Left lobe of liver (tissue), 2 donors: ENCODE measurements at regions not wholly inside any gene's neighbourhood (a gene's known extent, or its start where the extent isn't known, plus 50 kb on each side); places are given as distances from the start of the nearest gene placed in this dataset.
"Not testable (repeated sequence)": the region's sequence is repeated elsewhere in the genome, so short reads cannot be mapped to it uniquely, and the experiment has no call there.

Experiments
- ATAC-seq: fragments of 200-7000 bp; cut with Tn5 transposase; one replicate; pipeline ENCODE4 v1.9.1; 2020; ENCODE audit warnings: mild to moderate bottlenecking, moderate library complexity
- DNase-seq: peaks from one replicate; pipeline ENCODE4 v3.0.0-alpha.2; 2020; ENCODE audit warnings: low spot score
- donor health status: DM: no; HTN: no; CAD: no; lungs with moderate emphysema.
- donor health status: DM: no; HTN: yes; CAD: no.

DNA sequence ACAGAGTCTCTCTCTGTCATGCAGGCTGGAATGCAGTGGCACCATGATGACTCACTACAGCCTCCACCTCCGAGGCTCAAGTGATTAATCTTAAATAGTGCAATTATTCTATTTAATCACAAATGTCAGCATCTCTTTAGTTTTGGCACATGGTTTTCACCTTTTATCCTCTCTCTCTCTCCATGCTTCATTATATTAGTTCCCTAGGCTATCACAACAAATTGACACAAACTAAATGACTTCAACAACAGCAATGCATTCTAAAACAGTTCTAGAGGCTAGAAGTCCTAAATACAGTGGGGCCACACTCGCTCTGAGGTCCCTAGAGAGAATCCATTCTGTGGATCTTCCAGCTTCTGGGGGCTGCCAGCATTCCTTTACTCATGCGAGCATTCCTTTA lies 178.2 kb upstream of the ZNG1F start:
- not testable (repeated sequence) for ATAC-seq, DNase-seq

DNA sequence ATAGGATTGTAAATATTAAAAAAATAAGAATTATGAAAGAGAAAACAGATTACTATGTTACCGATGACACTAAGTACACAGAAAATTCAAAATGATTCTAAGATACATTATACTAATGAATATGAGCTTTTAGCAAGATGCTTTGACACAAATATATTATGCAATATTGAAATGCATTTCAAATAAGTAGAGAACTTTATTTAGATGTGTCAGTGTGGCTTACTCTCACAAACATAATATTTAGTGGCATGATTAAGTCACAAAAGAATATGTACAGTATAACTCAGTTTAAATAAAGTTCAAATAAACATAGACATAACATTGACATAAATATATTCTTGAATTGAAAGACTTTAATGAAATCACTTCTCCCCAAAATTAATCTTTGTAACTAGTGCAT lies 172.7 kb upstream of the ZNG1F start:
- not testable (repeated sequence) for DNase-seq, ATAC-seq

DNA sequence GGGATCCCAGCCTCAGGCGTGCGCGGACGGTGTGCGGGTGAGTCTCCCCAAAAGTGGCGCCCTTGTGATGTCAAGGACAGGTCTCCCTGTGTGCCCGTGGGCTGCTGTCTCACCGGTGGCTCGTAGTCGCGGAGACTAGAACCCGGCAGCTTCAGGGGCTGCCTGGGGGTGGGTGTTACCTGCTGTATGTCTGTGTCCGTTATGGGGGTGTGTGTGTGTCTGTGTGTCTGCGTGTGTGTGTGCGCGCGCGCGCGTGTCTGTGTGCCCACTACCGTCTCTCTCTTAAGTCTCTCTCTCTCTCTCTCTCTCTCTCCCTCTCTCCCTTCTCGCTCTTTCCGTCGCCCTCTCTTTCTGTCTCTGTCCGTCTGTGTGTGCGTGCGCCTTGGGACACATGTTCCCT lies 170.0 kb upstream of the ZNG1F start:
- not testable (repeated sequence) for DNase-seq
- ATAC-seq: peak; percentile 63

DNA sequence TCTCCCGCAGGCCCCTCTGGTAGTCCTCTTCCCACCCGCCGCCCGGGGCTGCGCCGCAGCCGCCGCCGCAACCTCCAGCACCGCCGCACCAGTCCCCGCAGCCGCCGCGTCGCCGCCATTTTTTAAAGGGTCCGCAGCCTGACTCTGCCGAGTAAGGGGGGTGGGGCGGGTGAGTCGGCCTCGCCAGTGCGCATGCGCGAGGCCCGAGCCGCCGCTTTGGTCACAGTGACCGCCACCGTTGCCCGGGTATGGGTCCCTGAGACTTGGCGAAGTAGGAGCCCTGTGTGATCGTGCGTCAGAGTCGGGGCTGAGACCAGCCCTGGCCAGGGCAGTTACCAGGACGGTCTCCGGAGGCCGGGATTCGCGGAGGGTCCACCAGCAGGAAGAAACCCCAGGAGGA lies 169.6 kb upstream of the ZNG1F start:
- not testable (repeated sequence) for ATAC-seq
- peak; percentile 81 for DNase-seq

DNA sequence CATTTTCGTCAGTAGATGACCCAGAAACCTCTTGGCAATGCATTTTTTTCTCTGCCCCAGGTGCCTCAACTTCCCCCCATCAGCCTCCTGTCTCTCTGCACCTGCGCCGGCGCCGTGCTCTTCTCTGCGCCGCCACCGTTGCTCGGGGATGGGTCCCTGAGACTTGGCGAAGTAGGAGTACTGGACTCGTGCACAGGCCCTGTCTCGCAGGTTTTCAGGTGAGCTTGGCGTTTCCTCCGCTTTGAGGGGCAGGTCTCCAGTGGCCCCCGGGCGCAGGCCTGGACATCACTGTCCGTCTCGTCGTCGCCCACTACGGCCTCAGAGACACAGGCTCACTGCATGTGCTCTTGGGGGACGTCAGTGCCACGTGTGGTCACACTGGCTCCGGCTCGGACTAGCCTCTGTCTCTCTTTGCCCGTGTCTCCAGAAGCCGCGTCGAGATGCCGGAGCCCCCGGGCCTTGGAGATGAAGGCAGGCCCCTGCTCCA lies 168.8 kb upstream of the ZNG1F start:
- not testable (repeated sequence) for DNase-seq, ATAC-seq

DNA sequence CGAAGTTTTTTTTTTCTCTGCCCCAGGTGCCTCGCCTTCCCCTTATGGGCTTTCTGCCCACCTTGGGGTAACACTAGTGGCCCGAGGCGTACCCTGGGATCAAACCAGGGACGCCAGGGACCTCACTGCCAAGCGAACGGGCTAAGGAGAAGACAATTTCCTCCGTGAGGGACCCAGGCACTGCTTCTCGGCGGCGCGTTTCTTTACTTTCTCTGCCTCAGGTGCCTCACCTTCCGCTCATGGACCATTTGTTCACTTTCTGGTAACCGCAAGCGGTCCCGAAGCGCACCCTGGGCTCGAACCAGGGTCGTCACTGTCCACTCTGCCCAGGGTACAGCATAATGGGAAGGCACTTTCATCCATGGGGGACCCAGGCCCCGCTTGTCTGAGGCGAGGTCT lies 168.2 kb upstream of the ZNG1F start:
- ATAC-seq, DNase-seq: not testable (repeated sequence)

DNA sequence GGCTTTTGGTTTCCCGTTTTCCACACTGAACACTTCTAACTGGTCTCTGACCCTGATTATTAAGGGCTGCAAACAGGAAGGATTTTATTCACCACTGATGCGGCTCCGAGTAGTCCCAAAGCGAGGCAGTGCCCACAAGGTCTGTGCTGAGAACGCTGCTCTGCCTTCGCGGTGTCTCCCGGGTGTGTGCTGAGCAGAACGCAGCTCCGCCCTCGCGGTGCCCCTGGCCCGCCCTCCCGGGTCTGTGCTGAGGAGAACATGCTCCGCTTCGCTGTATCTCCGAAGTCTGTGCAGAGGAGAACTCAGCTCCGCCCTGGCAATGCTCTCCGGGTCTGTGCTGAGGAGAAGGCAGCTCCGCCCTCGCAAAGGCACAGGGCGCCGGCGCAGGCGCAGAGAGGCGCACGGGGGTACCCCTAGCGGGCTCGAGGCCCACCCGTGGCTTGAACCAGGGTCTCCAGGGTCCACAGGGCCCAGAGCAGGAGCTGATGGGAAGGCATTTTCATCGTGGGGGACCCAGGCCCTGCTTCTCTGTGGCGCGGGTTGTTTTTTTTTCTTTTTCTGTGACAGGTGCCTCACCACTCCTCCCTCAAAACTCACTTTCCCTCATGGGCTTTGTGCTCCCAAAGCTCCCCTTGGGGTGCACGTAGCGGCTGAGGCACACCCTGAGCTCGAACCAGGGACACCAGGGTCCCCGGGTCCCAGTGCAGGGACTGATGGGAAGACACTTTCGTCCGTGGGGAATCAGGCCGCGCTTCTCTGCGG lies 167.7 kb upstream of the ZNG1F start:
- not testable (repeated sequence) for ATAC-seq

DNA sequence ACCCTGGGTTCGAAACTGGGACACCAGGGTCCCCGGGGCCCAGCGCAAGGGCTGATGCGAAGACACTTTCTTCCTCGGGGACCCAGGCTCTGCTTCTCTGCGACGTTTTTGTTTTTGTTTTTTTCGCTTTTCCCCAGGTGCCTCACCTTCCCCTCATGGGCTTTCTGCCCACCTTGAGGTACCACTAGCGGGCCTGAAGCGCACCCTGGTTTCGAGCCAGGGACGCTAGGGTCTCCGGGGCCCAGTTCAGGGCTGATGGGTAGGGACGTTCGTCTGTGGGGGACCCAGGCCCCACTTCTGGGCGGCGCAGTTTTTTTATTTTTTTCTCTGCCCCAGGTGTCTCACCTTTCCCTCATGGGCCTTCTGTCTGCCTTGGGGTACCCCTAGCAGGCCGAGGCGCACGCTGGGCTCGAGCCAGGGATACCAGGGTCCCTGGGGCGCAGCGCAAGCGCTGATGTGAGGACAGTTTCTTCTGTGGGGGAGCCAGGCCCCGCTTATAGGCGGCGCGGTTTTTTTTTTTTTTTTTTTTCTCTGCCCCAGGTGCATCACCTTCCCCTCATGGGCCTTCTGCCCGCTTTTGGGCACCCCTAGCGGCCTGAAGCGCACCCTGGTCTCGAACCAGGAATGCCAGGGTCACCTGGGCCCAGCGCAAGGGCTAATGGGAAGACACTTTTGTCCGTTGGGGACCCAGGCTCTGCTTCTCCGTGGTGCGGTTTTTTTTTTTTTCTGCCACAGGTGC lies 166.8 kb upstream of the ZNG1F start:
- ATAC-seq, DNase-seq: not testable (repeated sequence)

More for the DNA sequence above, 167.7 kb upstream of the ZNG1F start:
- peak; percentile 60 for DNase-seq

DNA sequence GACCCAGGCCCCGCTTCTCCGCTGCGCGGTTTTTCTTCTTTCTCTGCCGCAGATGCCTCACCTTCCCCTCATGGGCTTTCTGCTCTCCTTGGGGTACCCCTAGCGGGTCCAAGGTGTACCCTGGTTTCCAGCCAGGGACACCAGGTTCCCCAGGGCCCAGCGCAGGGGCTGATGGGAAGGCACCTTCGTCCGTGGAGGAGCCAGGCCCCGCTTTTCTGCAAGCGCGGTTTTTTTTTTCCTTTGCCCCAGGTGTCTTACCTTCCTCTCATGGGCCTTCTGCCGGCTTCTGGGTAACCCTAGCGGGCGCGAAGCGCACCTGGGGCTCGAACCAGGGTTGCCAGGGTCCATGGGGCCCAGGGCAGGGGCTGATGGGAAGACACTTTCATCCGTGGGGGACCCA lies 165.9 kb upstream of the ZNG1F start:
- not testable (repeated sequence) for DNase-seq, ATAC-seq

DNA sequence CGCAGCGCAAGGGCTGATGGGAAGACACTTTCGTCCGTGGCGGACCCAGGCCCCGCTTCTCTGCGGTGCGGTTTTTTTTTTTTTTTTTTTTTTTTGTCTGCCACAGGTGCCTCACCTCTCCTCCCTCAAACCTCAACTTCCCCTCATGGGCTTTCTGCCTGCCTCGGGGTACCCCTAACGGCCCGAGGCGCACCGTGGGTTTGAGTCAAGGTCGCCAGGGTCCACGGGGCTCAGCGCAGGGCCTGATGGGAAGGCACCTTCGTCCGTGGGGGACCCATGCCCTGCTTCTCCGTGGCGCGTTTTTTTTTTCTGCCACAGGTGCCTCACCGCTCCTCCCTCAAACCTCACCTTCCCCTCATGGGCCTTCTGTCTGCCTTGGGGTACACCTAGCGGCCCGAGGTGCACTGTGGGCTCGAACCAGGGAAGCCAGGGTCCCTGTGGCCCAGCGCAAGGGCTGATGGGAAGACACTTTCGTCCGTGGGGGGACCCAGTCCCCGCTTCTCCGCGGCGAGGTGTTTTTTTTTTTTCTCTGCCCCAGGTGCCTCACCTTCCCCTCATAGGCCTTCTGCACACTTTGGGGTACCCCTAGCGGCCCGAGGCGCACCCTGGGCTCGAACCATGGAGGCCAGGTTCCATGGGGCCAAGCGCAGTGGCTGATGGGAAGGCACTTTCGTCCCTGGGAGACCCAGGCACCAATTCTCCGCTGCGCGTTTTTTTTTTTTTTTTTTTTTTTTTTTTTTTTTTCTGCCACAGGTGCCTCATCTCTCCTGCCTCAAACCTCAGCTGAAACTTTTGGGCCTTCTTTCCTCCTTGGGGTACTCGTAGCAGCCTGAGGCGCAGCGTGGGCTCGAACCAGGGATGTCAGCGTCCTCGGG lies 165.2 kb upstream of the ZNG1F start:
- peak; percentile 19 for ATAC-seq
- DNase-seq: not testable (repeated sequence)

DNA sequence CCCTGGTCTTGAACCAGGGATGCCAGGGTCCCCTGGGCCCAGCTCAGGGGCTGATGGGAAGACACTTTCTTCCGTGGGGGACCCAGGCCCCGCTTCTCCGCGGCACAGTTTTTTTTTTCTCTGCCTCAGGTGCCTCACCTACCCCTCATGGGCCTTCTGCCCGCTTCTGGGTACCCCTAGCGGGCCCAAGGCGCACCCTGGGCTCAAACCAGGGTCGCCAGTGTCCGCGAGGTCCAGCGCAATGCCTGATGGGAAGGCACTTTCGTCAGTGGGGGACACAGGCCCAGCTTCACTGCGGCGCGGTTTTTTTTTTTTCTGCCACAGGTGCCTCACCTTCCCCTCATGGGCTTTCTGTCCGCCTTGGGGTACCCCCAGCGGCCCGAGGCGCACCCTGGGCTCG lies 163.9 kb upstream of the ZNG1F start:
- not testable (repeated sequence) for ATAC-seq, DNase-seq

DNA sequence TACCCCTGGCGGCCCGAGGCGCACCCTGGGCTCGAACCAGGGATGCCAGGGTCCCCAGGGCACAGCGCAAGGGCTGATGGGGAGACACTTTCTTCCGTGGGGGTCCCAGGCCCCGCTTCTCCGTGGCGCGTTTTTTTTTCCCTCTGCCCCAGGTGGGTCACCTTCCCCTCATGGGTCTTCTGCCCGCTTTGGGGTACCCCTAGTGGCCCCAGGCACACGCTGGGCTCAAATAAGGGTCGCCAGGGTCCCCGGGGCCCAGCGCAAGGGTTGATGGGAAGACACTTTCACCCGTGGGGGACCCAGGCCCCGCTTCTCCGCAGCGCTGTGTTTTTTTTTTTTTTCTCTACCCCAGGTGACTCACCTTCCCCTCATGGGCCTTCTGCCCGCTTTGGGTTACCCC lies 163.3 kb upstream of the ZNG1F start:
- not testable (repeated sequence) for DNase-seq, ATAC-seq

DNA sequence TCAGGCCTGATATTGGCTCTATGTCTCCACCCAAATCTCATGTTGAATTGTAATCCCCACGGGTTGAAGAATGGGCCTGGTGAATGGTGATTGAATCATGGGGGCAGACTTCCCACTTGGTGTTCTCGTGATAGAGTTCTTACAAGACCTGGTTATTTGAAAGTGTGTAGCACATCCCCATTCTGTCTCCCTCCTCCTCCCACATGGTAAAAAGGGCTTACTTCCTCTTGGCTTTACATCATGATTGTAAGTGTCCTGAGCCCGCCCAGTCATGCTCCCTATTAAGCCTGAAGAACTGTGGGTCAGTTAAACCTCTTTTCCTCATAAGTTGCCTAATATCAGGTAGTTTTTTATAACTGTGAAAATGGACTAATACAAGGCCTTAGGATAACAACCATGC lies 158.8 kb upstream of the ZNG1F start:
- DNase-seq, ATAC-seq: not testable (repeated sequence)

DNA sequence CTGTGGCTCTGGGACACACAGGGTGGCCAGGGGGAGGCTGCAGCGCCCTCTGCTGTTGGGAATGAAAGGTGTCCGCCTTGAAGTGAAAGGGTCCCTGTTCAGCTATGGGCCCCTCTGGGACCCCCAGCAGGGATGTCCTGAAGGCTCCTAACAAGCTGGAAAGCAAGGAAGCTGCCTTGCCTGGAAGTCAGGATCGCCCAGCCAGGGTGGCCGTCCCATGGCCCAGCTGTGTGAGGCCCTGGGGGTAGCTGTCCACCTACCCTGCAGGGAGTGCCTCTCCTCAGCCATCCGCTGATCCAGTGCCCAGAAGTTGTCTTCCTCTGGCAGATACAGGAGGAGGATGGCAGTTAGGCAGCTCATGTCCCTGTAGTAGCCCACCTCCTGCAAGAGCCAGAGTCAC lies 143.4 kb upstream of the ZNG1F start:
- not testable (repeated sequence) for DNase-seq, ATAC-seq

DNA sequence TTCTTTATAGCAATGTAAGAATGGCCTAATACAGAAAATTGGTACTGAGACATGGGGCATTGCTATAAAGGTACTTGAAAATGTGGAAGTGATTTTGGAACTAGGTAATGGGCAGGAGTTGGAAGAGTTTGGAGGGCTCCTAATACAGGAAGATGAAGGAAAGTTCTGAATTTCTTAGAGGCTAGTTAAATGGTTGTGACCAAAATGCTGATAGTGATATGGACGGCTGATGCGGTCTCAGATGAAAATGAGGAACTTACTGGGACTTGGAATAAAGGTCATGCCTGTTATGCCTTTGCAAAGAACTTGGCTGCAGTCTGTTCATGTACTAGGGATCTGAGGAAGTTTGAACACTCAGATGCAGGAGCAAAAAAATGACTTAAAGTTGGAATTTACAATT lies 132.2 kb upstream of the ZNG1F start:
- not testable (repeated sequence) for ATAC-seq, DNase-seq

DNA sequence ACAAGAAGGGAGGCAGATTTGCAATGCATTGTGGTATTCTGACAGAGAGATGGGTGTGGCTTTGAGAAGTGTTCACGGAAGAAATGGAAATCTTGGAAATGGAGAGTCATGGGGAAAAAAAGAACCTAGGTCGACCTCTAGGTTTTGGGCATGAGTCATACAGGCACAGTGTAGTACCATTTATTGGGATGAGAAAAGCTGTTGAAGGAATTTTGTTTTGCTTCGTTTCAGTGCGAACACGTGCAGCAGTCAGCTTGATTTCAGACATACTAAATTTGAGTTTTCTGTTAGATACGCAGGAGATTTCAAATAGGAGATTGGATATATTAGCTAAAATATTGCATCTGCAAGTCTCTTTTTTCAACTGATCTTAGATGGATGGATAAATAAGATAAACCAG lies 119.8 kb upstream of the ZNG1F start:
- not testable (repeated sequence) for ATAC-seq, DNase-seq

DNA sequence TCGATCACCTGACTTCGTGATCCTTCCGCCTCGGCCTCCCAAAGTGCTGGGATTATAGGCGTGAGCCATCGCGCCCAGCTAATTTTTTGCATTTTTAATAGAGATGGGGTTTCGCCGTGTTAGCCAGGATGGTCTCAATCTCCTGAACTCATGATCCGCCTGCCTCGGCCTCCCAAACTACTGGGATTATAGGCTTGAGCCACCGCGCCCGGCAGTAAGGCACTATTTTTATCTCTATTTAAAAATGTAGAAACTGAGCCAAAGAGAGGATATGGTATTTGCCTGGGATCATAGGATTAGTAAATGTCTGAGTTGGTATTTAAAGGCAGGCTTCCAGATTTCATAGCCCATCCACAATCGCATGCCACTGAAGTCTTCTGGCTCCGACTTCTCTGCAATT lies 96.6 kb upstream of the ZNG1F start:
- ATAC-seq, DNase-seq: not testable (repeated sequence)

DNA sequence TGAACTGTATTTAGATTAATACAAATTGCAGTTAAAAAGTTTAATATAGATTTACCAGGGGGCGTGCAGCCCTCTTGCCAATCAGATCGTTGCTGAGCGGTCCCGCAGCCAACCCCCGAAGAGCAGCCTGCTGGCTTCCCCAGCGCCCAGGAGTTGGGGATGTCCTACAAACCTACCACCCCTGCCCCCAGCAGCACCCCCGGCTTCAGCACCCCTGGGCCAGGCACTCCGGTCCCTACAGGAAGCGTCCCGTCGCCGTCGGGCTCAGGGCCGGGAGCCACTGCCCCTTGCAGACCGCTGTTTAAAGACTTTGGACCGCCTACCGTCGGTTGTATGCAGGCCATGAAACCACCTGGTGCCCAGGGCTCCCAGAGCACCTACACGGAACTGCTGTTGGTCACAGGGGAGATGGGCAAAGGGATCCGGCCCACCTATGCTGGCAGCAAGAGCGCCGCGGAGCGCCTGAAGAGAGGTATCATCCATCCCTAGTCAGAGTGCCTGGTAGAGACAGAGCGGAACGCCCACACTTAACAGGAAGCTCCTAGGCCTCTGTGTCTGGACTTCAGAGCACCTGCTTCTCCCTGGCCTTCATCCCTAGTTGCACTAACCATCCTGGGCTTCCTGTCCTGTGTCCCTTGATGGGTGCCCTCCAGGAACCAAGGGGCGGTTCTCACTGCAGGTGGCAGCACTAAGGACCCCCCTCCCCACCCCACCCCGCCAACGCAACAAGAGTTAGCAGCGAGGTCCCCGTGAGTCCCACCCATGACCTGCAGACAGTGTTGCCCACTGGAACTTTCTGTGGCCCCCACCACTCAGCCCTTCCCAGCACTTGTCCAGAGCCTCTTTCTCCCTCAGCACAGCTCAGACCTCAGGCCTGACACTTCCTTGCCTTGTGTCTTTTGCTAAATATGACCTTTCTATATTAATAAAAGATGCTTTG lies 91.5 kb upstream of the ZNG1F start:
- not testable (repeated sequence) for DNase-seq
- ATAC-seq: peak; percentile 17

DNA sequence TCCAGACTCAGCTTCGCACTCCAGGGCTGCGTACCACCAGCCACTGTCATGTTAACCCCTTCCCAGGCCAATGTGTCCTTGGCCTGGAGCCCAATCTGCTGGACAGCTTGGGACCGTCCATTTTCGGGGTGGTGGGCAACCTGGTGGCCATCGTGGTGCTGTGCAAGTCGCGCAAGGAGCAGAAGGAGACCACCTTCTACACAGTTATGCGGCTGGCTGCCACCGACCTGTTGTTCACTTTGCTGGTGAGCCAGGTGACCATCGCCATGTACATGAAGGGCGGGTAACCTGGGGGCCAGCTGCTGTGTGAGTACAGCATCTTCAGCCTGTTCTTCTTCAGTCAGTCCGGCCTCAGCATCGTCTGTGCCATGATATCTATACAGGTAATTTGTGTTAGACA lies 90.3 kb upstream of the ZNG1F start:
- not testable (repeated sequence) for DNase-seq, ATAC-seq

DNA sequence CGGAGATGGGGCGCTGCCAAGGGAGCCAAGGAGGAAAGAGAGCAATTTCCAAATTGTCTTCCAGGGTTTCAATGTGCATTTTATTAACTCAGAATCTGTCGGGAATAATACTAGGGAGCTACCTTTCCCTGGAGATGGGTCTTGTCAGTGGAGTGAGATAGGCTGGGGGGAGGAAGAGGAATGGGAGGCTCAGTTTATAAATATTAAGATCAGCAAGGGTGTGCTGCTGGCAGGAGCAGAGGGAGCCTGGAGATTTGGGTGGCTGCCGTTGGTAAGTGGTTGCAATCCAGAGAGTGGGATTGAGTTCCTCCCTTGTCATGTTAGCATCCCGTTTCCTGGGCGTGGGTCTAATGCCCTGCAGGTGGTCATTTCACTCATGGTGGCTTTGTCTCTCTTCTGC lies 89.9 kb upstream of the ZNG1F start:
- not testable (repeated sequence) for ATAC-seq, DNase-seq
